ENCODE measurements at regions not wholly inside any gene's neighbourhood (a gene's known extent, or its start where the extent isn't known, plus 50 kb on each side); places are given as distances from the start of the nearest gene placed in this dataset.

- DNase-seq = peak in 1 of 5 donors; percentile 28
- H3K9me3 ChIP-seq (ENCODE audit: control insufficient read depth in 1 of 2, low read length in 2 of 2) = no peaks in the 10 kb centered on the region
- no peaks in the 10 kb centered on the region for H3K36me3 ChIP-seq (ENCODE audit: insufficient read depth, low read length)
- Mint-ChIP-seq H3K9me3 (peaks cover 0 to 4% (median 0%) of the 10 kb centered on the region in 8 donors), H3K4me1 (peaks cover 0 to 2% (median 0%) of the 10 kb centered on the region in 4 donors), H3K36me3 (no peaks in the 10 kb centered on the region), H3K27me3 (peaks cover 2% of the 10 kb centered on the region in 2 donors), H3K27ac (no peak overlapping the region), H3K4me3 (no peak overlapping the region)
- POLR2A ChIA-PET (ENCODE audit: partially characterized antibody) = no interaction called here
- H3K4me3 ChIP-seq (ENCODE audit: low read length in 2 of 2) = no peak overlapping the region
- CTCF ChIA-PET (ENCODE audit: partially characterized antibody) = no interaction called here
- no peak overlapping the region for H3K27ac ChIP-seq (ENCODE audit: low read depth, low read length)
- intact Hi-C loops (cut with micrococcal nuclease) = no loop called here
- H3K27me3 ChIP-seq (ENCODE audit: insufficient read depth, low read length) = no peaks in the 10 kb centered on the region
- no peaks in the 10 kb centered on the region for H3K4me1 ChIP-seq (ENCODE audit: insufficient read depth, low read length)
Measured at GRCh38 chr13:22770891-22771290, 409.9 kb upstream of the SGCG start.

- H3K36me3 ChIP-seq (ENCODE audit: insufficient read depth, low read length) = no peaks in the 10 kb centered on the region
- Mint-ChIP-seq H3K27ac (no peak overlapping the region), H3K4me3 (no peak overlapping the region), H3K9me3 (peaks cover 0 to 4% (median 0%) of the 10 kb centered on the region in 8 donors), H3K27me3 (peaks cover 2 to 3% of the 10 kb centered on the region in 2 donors), H3K36me3 (no peaks in the 10 kb centered on the region), H3K4me1 (peaks cover 0 to 2% (median 0%) of the 10 kb centered on the region in 4 donors)
- H3K27me3 ChIP-seq (ENCODE audit: insufficient read depth, low read length) = no peaks in the 10 kb centered on the region
- no peak overlapping the region for H3K4me3 ChIP-seq (ENCODE audit: low read length in 2 of 2)
- intact Hi-C loops (cut with micrococcal nuclease) = no loop called here
- no peaks in the 10 kb centered on the region for H3K4me1 ChIP-seq (ENCODE audit: insufficient read depth, low read length)
- no peaks in the 10 kb centered on the region for H3K9me3 ChIP-seq (ENCODE audit: control insufficient read depth in 1 of 2, low read length in 2 of 2)
- no peak overlapping the region for H3K27ac ChIP-seq (ENCODE audit: low read depth, low read length)
- CTCF ChIA-PET (ENCODE audit: partially characterized antibody) = no interaction called here
- DNase-seq = no peak
- POLR2A ChIA-PET (ENCODE audit: partially characterized antibody) = no interaction called here
Measured at GRCh38 chr13:22773465-22773864, 407.3 kb upstream of the SGCG start.

DNA sequence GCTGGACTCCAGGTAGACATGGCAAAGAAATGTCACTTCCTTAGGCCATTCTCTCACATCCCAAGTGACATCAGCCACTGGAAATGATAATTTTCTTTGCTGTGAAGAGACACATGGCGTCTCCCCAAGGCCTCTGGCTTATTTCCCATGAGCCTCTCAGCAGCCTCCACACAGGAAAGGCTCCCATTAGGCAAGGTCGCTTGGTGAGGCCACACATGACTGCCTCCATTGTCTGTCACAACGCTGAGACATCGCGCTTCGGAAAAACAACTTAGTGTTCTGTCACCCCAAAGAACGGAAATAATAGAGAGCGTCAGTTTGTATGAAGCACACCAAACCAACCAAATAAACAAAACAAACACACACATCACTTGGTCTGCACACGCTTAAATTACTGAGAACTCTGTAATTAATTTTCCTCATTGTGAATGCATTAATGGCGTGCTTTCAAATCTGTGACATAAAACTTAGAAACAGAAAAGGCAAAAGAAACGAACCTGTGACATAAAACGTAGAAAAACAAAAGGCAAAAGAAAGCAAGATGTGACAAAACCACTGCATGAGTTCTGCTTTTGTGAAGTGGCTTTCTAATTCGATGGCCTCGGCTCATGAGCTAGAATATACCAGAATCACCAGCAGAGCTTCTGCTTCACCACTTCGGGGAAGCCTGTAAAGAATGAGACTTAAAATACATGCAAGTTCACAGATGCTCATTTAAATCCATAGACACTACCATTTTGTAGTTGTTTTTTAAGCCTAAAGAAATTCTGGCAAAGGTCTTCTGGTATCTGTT is 404.2 kb upstream of the SGCG start:
- no peaks in the 10 kb centered on the region for H3K36me3 Mint-ChIP-seq
- no peaks in the 10 kb centered on the region for H3K9me3 ChIP-seq (ENCODE audit: control insufficient read depth in 1 of 2, low read length in 2 of 2)
- H3K36me3 ChIP-seq (ENCODE audit: insufficient read depth, low read length) = no peaks in the 10 kb centered on the region
- POLR2A ChIA-PET (ENCODE audit: partially characterized antibody) = no interaction called here
- no peak overlapping the region for H3K27ac ChIP-seq (ENCODE audit: low read depth, low read length)
- H3K4me3 ChIP-seq (ENCODE audit: low read length in 2 of 2) = no peak overlapping the region
- H3K4me1 Mint-ChIP-seq = peaks cover 0 to 2% (median 0%) of the 10 kb centered on the region in 4 donors
- no peaks in the 10 kb centered on the region for H3K27me3 ChIP-seq (ENCODE audit: insufficient read depth, low read length)
- no peak for DNase-seq
- peaks cover 0 to 3% of the 10 kb centered on the region in 2 donors for H3K27me3 Mint-ChIP-seq
- no peak overlapping the region for H3K27ac Mint-ChIP-seq
- no peak overlapping the region for H3K4me3 Mint-ChIP-seq
- CTCF ChIA-PET (ENCODE audit: partially characterized antibody) = no interaction called here
- intact Hi-C loops (cut with micrococcal nuclease) = no loop called here
- H3K9me3 Mint-ChIP-seq = peaks cover 0 to 4% (median 0%) of the 10 kb centered on the region in 8 donors
- no peaks in the 10 kb centered on the region for H3K4me1 ChIP-seq (ENCODE audit: insufficient read depth, low read length)

DNA sequence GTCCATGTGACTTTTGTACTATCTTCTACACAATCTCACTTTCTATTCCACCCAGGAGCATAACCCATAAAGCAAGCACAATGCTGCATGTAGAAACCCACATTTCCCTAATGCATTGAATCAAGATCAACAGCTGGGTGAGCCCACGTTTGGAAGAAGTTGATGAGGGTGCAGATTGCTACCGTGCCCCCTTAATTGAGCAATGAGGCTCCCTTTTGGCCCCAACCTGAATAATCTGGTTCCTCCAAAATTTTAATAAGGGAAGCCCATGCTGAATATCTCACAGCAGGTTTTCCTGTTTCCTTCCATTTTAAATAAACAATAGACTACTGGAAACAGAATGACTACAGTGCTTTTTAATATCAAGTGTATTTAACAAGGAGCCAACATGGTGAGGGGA is 403.6 kb upstream of the SGCG start:
- Mint-ChIP-seq H3K36me3 (no peaks in the 10 kb centered on the region), H3K4me3 (no peak overlapping the region), H3K9me3 (peaks cover 0 to 4% (median 0%) of the 10 kb centered on the region in 8 donors), H3K27me3 (peaks cover 0 to 3% of the 10 kb centered on the region in 2 donors), H3K4me1 (peaks cover 0 to 2% (median 0%) of the 10 kb centered on the region in 4 donors), H3K27ac (no peak overlapping the region)
- Histone ChIP-seq H3K4me1 (ENCODE audit: insufficient read depth, low read length) (no peaks in the 10 kb centered on the region), H3K27ac (ENCODE audit: low read depth, low read length) (no peak overlapping the region), H3K27me3 (ENCODE audit: insufficient read depth, low read length) (no peaks in the 10 kb centered on the region), H3K4me3 (ENCODE audit: low read length in 2 of 2) (no peak overlapping the region), H3K9me3 (ENCODE audit: control insufficient read depth in 1 of 2, low read length in 2 of 2) (no peaks in the 10 kb centered on the region), H3K36me3 (ENCODE audit: insufficient read depth, low read length) (no peaks in the 10 kb centered on the region)
- ChIA-PET POLR2A (ENCODE audit: partially characterized antibody) (no interaction called here), CTCF (ENCODE audit: partially characterized antibody) (no interaction called here)
- no peak for DNase-seq
- intact Hi-C loops (cut with micrococcal nuclease) = no loop called here

- Histone ChIP-seq H3K4me1 (ENCODE audit: insufficient read depth, low read length) (no peaks in the 10 kb centered on the region), H3K27me3 (ENCODE audit: insufficient read depth, low read length) (peaks cover 3% of the 10 kb centered on the region), H3K36me3 (ENCODE audit: insufficient read depth, low read length) (no peaks in the 10 kb centered on the region), H3K9me3 (ENCODE audit: control insufficient read depth in 1 of 2, low read length in 2 of 2) (no peaks in the 10 kb centered on the region), H3K27ac (ENCODE audit: low read depth, low read length) (no peak overlapping the region), H3K4me3 (ENCODE audit: low read length in 2 of 2) (no peak overlapping the region)
- H3K4me3 Mint-ChIP-seq = no peak overlapping the region
- no peaks in the 10 kb centered on the region for H3K36me3 Mint-ChIP-seq
- no peak for DNase-seq
- ChIA-PET POLR2A (ENCODE audit: partially characterized antibody) (no interaction called here), CTCF (ENCODE audit: partially characterized antibody) (no interaction called here)
- peaks cover 0 to 2% (median 0%) of the 10 kb centered on the region in 8 donors for H3K9me3 Mint-ChIP-seq
- H3K4me1 Mint-ChIP-seq = no peaks in the 10 kb centered on the region
- no peak overlapping the region for H3K27ac Mint-ChIP-seq
- intact Hi-C loops (cut with micrococcal nuclease) = no loop called here
- H3K27me3 Mint-ChIP-seq = peaks cover 1 to 3% of the 10 kb centered on the region in 2 donors
Measured at GRCh38 chr13:22789027-22789593, 391.7 kb upstream of the SGCG start.

DNA sequence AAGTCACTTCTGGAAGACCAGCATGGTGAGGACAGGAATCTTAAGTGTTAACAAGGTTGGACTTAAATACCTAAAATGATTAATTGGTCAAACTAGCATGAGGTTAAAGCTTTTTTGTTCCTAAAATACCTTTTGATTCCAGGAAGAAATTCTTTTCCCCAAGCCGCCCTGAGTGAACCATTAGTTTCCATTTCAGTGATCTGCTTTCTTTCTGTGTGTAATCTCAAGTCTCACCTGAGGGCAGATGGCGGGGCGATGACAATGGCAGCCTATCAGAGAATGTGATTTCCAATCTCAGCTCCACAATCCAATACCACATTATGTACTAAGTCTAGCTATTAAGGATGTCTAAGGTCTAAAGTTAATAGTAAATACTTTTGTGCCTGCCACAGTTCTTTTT is 390.9 kb upstream of the SGCG start:
- DNase-seq = no peak
- Histone ChIP-seq H3K27me3 (ENCODE audit: insufficient read depth, low read length) (peaks cover 3% of the 10 kb centered on the region), H3K4me3 (ENCODE audit: low read length in 2 of 2) (no peak overlapping the region), H3K4me1 (ENCODE audit: insufficient read depth, low read length) (no peaks in the 10 kb centered on the region), H3K36me3 (ENCODE audit: insufficient read depth, low read length) (no peaks in the 10 kb centered on the region), H3K27ac (ENCODE audit: low read depth, low read length) (no peak overlapping the region), H3K9me3 (ENCODE audit: control insufficient read depth in 1 of 2, low read length in 2 of 2) (no peaks in the 10 kb centered on the region)
- ChIA-PET POLR2A (ENCODE audit: partially characterized antibody) (no interaction called here), CTCF (ENCODE audit: partially characterized antibody) (no interaction called here)
- intact Hi-C loops (cut with micrococcal nuclease) = no loop called here
- Mint-ChIP-seq H3K27me3 (peaks cover 1 to 3% of the 10 kb centered on the region in 2 donors), H3K27ac (no peak overlapping the region), H3K4me3 (no peak overlapping the region), H3K9me3 (peaks cover 0 to 1% (median 0%) of the 10 kb centered on the region in 8 donors), H3K36me3 (no peaks in the 10 kb centered on the region), H3K4me1 (no peaks in the 10 kb centered on the region)

GRCh38 chr13:22793598-22794134 is 387.1 kb upstream of the SGCG start:
- H3K27me3 Mint-ChIP-seq = peaks cover 3% of the 10 kb centered on the region in 2 donors
- Histone ChIP-seq H3K4me3 (ENCODE audit: low read length in 2 of 2) (no peak overlapping the region), H3K4me1 (ENCODE audit: insufficient read depth, low read length) (no peaks in the 10 kb centered on the region), H3K9me3 (ENCODE audit: control insufficient read depth in 1 of 2, low read length in 2 of 2) (no peaks in the 10 kb centered on the region), H3K36me3 (ENCODE audit: insufficient read depth, low read length) (no peaks in the 10 kb centered on the region), H3K27ac (ENCODE audit: low read depth, low read length) (no peak overlapping the region), H3K27me3 (ENCODE audit: insufficient read depth, low read length) (peaks cover under 1% of the 10 kb centered on the region)
- DNase-seq = peak in 1 of 5 donors; percentile 35
- no peaks in the 10 kb centered on the region for H3K4me1 Mint-ChIP-seq
- no peak overlapping the region for H3K27ac Mint-ChIP-seq
- no peaks in the 10 kb centered on the region for H3K9me3 Mint-ChIP-seq
- intact Hi-C loops (cut with micrococcal nuclease) = no loop called here
- no peaks in the 10 kb centered on the region for H3K36me3 Mint-ChIP-seq
- POLR2A ChIA-PET (ENCODE audit: partially characterized antibody) = no interaction called here
- CTCF ChIA-PET (ENCODE audit: partially characterized antibody) = no interaction called here
- no peak overlapping the region for H3K4me3 Mint-ChIP-seq

Data from CD4-positive, alpha-beta memory T cell (primary cell).